CD4-positive, alpha-beta T cell treated with Interleukin-4 for 1 hour (primary cell): ENCODE measurements at regions not wholly inside any gene's neighbourhood (a gene's known extent, or its start where the extent isn't known, plus 50 kb on each side); places are given as distances from the start of the nearest gene placed in this dataset.

Experiments used
- DNase-seq, 2 donors: peaks; one replicate each; pipeline ENCODE4 v3.0.0-alpha.2; 2020 to 2022

GRCh38 chrX:76228499-76228898 lies 55.6 kb downstream of the PBDC1 start:
- no peak for DNase-seq

GRCh38 chrX:76248901-76249300 lies 76.0 kb downstream of the PBDC1 start:
- DNase-seq = no peak

- DNase-seq = peak; percentile 51 to 53
Measured at GRCh38 chrX:76253432-76253831, 80.6 kb downstream of the PBDC1 start.

- DNase-seq = peak; percentile 30 to 42
Measured at GRCh38 chrX:76279007-76279406, 106.1 kb downstream of the PBDC1 start.
